Left ventricle myocardium inferior (tissue), 1 donor: ENCODE measurements at regions not wholly inside any gene's neighbourhood (a gene's known extent, or its start where the extent isn't known, plus 50 kb on each side); places are given as distances from the start of the nearest gene placed in this dataset.

ENCODE experiments used
- DNase-seq: peaks from one replicate; pipeline ENCODE4 v3.0.0-alpha.2; 2020
- H3K27ac ChIP-seq: fragments of 200-600 bp; replicated peaks from 2 replicates; pipeline ENCODE4 v1.8.0; 2021
- H3K27me3 ChIP-seq: fragments of 200-600 bp; 2 replicates; pipeline ENCODE4 v1.8.0; 2021; ENCODE audit warnings: low read depth
- H3K36me3 ChIP-seq: fragments of 200-600 bp; 2 replicates; pipeline ENCODE4 v1.8.0; 2021
- H3K4me1 ChIP-seq: fragments of 200-600 bp; 2 replicates; pipeline ENCODE4 v1.8.0; 2021
- H3K4me3 ChIP-seq: fragments of 200-600 bp; 2 replicates; pipeline ENCODE4 v1.8.0; 2021; ENCODE audit warnings: mild to moderate bottlenecking, moderate library complexity
- H3K9me3 ChIP-seq: fragments of 200-600 bp; replicated peaks from 2 replicates; pipeline ENCODE4 v1.8.0; 2021
- intact Hi-C: fragments of 100-400 bp; cut with micrococcal nuclease; formaldehyde crosslinking; loops from one replicate; pipeline ENCODE4 v1.11.0; 2022
- TF ChIP-seq, protein P1 (sequence below): fragments of 200-600 bp; IDR thresholded peaks from 2 replicates; pipeline ENCODE4 v1.8.0; 2021; ENCODE audit warnings: antibody characterized with exemption, mild to moderate bottlenecking, borderline replicate concordance
- donor health status: DM: no; HTN: yes; CAD: no; lungs with severe emphysema.

DNA sequence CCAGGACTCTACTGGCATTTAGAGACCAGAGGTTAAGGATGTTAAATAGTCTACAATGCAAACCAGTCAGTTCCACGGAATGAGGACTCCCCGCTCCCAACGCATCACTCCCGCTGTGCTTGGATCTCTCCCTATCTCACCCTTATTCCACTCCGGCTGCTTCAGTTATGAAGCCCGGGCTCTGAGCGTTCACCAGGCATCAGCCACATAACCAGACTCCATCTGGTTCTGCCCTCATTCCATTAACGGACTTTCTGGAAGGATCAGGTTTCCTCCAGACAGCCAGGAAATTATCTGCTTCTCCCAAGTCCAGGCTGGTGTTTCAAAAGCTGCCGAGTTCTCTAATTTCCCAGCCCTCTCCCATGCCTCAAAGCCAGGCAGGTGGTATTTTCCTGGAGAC is 499.3 kb downstream of the GLRX3 start:
- DNase-seq = no peak
- TF ChIP-seq, protein P1, sequence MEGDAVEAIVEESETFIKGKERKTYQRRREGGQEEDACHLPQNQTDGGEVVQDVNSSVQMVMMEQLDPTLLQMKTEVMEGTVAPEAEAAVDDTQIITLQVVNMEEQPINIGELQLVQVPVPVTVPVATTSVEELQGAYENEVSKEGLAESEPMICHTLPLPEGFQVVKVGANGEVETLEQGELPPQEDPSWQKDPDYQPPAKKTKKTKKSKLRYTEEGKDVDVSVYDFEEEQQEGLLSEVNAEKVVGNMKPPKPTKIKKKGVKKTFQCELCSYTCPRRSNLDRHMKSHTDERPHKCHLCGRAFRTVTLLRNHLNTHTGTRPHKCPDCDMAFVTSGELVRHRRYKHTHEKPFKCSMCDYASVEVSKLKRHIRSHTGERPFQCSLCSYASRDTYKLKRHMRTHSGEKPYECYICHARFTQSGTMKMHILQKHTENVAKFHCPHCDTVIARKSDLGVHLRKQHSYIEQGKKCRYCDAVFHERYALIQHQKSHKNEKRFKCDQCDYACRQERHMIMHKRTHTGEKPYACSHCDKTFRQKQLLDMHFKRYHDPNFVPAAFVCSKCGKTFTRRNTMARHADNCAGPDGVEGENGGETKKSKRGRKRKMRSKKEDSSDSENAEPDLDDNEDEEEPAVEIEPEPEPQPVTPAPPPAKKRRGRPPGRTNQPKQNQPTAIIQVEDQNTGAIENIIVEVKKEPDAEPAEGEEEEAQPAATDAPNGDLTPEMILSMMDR = no peak
- Histone ChIP-seq H3K36me3 (no peaks in the 10 kb centered on the region), H3K27ac (no peak overlapping the region), H3K4me3 (no peak overlapping the region), H3K4me1 (no peaks in the 10 kb centered on the region), H3K9me3 (no peaks in the 10 kb centered on the region), H3K27me3 (peaks cover 62% of the 10 kb centered on the region)
- intact Hi-C loops = no loop called here

DNA sequence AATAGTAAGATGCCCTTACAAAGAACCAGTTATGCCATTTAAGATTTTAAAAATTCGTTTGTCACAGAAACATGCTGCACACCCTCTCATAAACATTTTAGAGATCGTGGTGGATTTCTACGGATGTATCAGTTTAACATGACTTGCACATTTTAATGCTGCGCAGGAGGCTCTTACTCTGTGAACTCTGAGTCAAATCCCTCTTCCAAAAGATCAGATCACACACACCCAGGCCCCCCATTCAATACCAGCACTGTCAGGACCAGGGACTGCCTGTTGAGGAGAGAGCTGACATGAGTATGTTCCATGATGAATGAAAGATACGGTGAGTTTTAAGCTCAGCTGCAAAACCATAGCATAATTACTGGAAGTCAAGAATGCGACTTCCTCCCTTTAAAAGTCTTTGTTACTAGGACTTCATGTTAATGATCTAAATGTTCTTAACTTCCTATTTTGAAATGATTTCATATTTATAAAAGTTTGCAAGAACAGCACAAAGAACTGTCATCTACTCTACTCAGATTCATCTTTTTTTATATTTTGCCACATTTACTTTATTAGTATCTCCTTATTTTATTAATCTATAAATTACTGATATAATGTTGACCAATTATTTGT is 500.2 kb downstream of the GLRX3 start:
- DNase-seq = no peak
- no peak overlapping the region for H3K4me3 ChIP-seq
- TF ChIP-seq, protein P1 = no peak
- no peaks in the 10 kb centered on the region for H3K9me3 ChIP-seq
- H3K4me1 ChIP-seq = no peaks in the 10 kb centered on the region
- H3K36me3 ChIP-seq = no peaks in the 10 kb centered on the region
- no peak overlapping the region for H3K27ac ChIP-seq
- peaks cover 64% of the 10 kb centered on the region for H3K27me3 ChIP-seq
- intact Hi-C loops = no loop called here

- no peak for DNase-seq
- intact Hi-C loops = no loop called here
- no peak overlapping the region for H3K4me3 ChIP-seq
- TF ChIP-seq, protein P1 = no peak
- no peaks in the 10 kb centered on the region for H3K9me3 ChIP-seq
- no peaks in the 10 kb centered on the region for H3K36me3 ChIP-seq
- H3K27ac ChIP-seq = no peak overlapping the region
- H3K4me1 ChIP-seq = no peaks in the 10 kb centered on the region
- H3K27me3 ChIP-seq = peaks cover 63% of the 10 kb centered on the region
These were observed 501.0 kb downstream of the GLRX3 start for GRCh38 chr10:130637089-130637676.

DNA sequence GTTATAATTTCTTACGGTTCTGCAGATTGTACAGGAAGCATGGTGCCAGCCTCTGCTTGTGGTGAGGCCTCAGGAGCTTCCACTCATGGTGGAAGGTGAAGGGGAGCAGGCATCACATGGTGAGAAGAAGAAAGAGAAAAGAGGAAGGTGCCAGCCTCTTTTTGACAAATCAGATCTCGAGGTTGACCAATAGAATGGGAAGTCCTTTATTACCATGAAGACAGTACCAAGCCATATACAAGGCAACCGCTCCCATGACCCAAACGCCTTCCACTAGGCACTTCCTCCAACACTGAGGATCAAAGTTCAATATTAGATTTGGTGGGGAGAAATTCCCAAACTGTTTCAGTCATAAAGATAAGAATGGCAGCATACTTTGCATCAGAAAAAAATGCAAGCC is 502.8 kb downstream of the GLRX3 start:
- peaks cover 56% of the 10 kb centered on the region for H3K27me3 ChIP-seq
- no peak overlapping the region for H3K4me3 ChIP-seq
- no peak for DNase-seq
- intact Hi-C loops = no loop called here
- no peaks in the 10 kb centered on the region for H3K36me3 ChIP-seq
- no peaks in the 10 kb centered on the region for H3K9me3 ChIP-seq
- H3K4me1 ChIP-seq = no peaks in the 10 kb centered on the region
- H3K27ac ChIP-seq = no peak overlapping the region
- TF ChIP-seq, protein P1 = no peak

- intact Hi-C loops = no loop called here
- H3K27ac ChIP-seq = no peak overlapping the region
- no peaks in the 10 kb centered on the region for H3K36me3 ChIP-seq
- H3K27me3 ChIP-seq = peaks cover 16% of the 10 kb centered on the region
- H3K4me3 ChIP-seq = no peak overlapping the region
- no peaks in the 10 kb centered on the region for H3K4me1 ChIP-seq
- H3K9me3 ChIP-seq = no peaks in the 10 kb centered on the region
- TF ChIP-seq, protein P1 = no peak
- DNase-seq = no peak
These were observed 506.7 kb downstream of the GLRX3 start for GRCh38 chr10:130642926-130643325.
